ENCODE measurements at regions not wholly inside any gene's neighbourhood (a gene's known extent, or its start where the extent isn't known, plus 50 kb on each side); places are given as distances from the start of the nearest gene placed in this dataset.

- DNase-seq, result no peak
- no peaks in the 10 kb centered on the region for H3K9me3 ChIP-seq (ENCODE audit: severe bottlenecking)
- no peak for TF ChIP-seq CTCF (IDR thresholded peaks at IDR 0.05; ENCODE audit: low read depth, low read length)
- H3K27ac ChIP-seq, result no peak overlapping the region
- no peaks in the 10 kb centered on the region for H3K36me3 ChIP-seq
- no peak overlapping the region for H3K4me3 ChIP-seq (ENCODE audit: low read depth, low read length)
- no peaks in the 10 kb centered on the region for H3K27me3 ChIP-seq (ENCODE audit: insufficient read depth, low read depth, severe bottlenecking)
Measured at GRCh38 chr7:33764752-33765451, 140.4 kb upstream of the BMPER start.

GRCh38 chr7:33766405-33766804 is 138.9 kb upstream of the BMPER start:
- Histone ChIP-seq H3K27ac (no peak overlapping the region), H3K9me3 (ENCODE audit: severe bottlenecking) (no peaks in the 10 kb centered on the region), H3K36me3 (no peaks in the 10 kb centered on the region), H3K27me3 (ENCODE audit: insufficient read depth, low read depth, severe bottlenecking) (no peaks in the 10 kb centered on the region), H3K4me3 (ENCODE audit: low read depth, low read length) (no peak overlapping the region)
- DNase-seq, result no peak
- no peak for TF ChIP-seq CTCF (IDR thresholded peaks at IDR 0.05; ENCODE audit: low read depth, low read length)

GRCh38 chr7:33769930-33770329 is 135.4 kb upstream of the BMPER start:
- no peak for TF ChIP-seq CTCF (IDR thresholded peaks at IDR 0.05; ENCODE audit: low read depth, low read length)
- DNase-seq, result no peak
- no peak overlapping the region for H3K4me3 ChIP-seq (ENCODE audit: low read depth, low read length)
- H3K27ac ChIP-seq, result no peak overlapping the region
- no peaks in the 10 kb centered on the region for H3K36me3 ChIP-seq
- H3K27me3 ChIP-seq (ENCODE audit: insufficient read depth, low read depth, severe bottlenecking), result no peaks in the 10 kb centered on the region
- H3K9me3 ChIP-seq (ENCODE audit: severe bottlenecking), result no peaks in the 10 kb centered on the region

- no peak overlapping the region for H3K4me3 ChIP-seq (ENCODE audit: low read depth, low read length)
- H3K9me3 ChIP-seq (ENCODE audit: severe bottlenecking), result no peaks in the 10 kb centered on the region
- H3K27me3 ChIP-seq (ENCODE audit: insufficient read depth, low read depth, severe bottlenecking), result no peaks in the 10 kb centered on the region
- H3K36me3 ChIP-seq, result no peaks in the 10 kb centered on the region
- TF ChIP-seq CTCF (IDR thresholded peaks at IDR 0.05; ENCODE audit: low read depth, low read length), result no peak
- DNase-seq, result no peak
- no peak overlapping the region for H3K27ac ChIP-seq
Measured at GRCh38 chr7:33770576-33770975, 134.8 kb upstream of the BMPER start.

GRCh38 chr7:33771422-33771821 is 133.9 kb upstream of the BMPER start:
- no peak for TF ChIP-seq CTCF (IDR thresholded peaks at IDR 0.05; ENCODE audit: low read depth, low read length)
- Histone ChIP-seq H3K27me3 (ENCODE audit: insufficient read depth, low read depth, severe bottlenecking) (no peaks in the 10 kb centered on the region), H3K27ac (no peak overlapping the region), H3K9me3 (ENCODE audit: severe bottlenecking) (no peaks in the 10 kb centered on the region), H3K36me3 (no peaks in the 10 kb centered on the region), H3K4me3 (ENCODE audit: low read depth, low read length) (no peak overlapping the region)
- DNase-seq, result no peak

- H3K9me3 ChIP-seq (ENCODE audit: severe bottlenecking), result no peaks in the 10 kb centered on the region
- no peaks in the 10 kb centered on the region for H3K27me3 ChIP-seq (ENCODE audit: insufficient read depth, low read depth, severe bottlenecking)
- no peak overlapping the region for H3K4me3 ChIP-seq (ENCODE audit: low read depth, low read length)
- TF ChIP-seq CTCF (IDR thresholded peaks at IDR 0.05; ENCODE audit: low read depth, low read length), result no peak
- DNase-seq, result no peak
- no peak overlapping the region for H3K27ac ChIP-seq
- H3K36me3 ChIP-seq, result no peaks in the 10 kb centered on the region
Measured at GRCh38 chr7:33773053-33773452, 132.3 kb upstream of the BMPER start.
